D721Med (cell line): ENCODE measurements at regions not wholly inside any gene's neighbourhood (a gene's known extent, or its start where the extent isn't known, plus 50 kb on each side); places are given as distances from the start of the nearest gene placed in this dataset.
"Not testable (repeated sequence)": the region's sequence is repeated elsewhere in the genome, so short reads cannot be mapped to it uniquely, and the experiment has no call there.

Source experiments
- DNase-seq: peaks from one replicate; pipeline ENCODE4 v3.0.0; 2011; ENCODE audit warnings: low spot score; ENCODE audit not compliant: insufficient read length
- FAIRE-seq: peaks from 2 replicates; lab custom pipeline; 2011; peaks lifted over from hg19 to GRCh38; lab: Jason Lieb, UNC
- TF ChIP-seq, protein P1 (sequence below): IDR thresholded peaks from 2 replicates; pipeline ENCODE4 v1.5.1; 2012; ENCODE audit warnings: mild to moderate bottlenecking, control low read depth; ENCODE audit not compliant: insufficient read depth; ENCODE audit errors: missing control alignments

DNA sequence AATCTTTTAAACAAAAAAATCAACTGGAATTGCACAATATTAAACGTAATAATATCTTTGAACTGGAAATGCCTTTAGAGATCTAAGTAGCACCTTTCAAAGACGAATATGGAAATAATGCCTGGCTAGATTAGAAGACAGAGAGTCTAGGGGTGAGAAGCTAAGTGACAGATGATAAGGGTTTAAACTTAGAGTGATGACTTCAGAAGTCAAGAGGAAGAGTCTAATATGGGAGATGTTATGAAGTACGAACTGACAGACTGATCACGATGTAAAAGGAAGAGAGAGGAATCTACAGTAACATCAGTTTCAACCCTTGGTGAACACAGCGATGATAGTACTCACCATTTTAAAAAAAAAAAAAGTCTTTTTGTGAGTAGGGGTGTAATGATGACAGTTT is 57.9 kb downstream of the HINT1 start:
- FAIRE-seq: no peak
- TF ChIP-seq, protein P1, sequence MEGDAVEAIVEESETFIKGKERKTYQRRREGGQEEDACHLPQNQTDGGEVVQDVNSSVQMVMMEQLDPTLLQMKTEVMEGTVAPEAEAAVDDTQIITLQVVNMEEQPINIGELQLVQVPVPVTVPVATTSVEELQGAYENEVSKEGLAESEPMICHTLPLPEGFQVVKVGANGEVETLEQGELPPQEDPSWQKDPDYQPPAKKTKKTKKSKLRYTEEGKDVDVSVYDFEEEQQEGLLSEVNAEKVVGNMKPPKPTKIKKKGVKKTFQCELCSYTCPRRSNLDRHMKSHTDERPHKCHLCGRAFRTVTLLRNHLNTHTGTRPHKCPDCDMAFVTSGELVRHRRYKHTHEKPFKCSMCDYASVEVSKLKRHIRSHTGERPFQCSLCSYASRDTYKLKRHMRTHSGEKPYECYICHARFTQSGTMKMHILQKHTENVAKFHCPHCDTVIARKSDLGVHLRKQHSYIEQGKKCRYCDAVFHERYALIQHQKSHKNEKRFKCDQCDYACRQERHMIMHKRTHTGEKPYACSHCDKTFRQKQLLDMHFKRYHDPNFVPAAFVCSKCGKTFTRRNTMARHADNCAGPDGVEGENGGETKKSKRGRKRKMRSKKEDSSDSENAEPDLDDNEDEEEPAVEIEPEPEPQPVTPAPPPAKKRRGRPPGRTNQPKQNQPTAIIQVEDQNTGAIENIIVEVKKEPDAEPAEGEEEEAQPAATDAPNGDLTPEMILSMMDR: no peak

DNA sequence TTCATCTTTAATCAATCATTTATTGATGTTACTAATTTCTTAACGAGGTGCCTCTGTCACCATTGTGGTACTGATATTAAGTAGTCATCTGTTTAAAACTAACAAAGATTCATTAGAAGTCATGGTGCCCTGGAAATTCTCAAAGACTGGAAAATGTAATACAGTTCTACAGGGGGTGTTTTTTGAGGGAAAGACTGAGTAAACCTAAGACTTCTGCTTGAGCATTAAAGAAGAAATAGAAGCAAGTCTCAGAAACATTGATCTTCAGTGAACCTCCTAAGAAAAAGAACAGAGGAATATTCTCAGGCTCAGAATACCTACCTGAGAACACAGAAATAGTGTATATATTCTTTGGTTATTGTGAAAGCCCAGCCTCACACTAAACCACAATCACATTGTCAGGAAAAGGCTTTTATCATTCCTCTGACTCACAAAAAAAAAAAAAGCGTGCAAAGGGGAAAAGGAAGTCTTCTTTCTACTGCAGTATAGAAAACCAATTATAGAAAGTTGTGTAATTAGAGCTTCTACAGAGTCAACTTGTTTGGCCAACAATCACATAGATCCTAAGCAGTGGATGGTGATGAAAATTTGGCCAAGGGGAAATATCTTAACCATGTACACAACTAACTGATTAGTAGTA is 60.8 kb downstream of the HINT1 start:
- no peak for FAIRE-seq
- TF ChIP-seq, protein P1: no peak
- no peak for DNase-seq

More for the DNA sequence above, 57.9 kb downstream of the HINT1 start:
- no peak for DNase-seq

DNA sequence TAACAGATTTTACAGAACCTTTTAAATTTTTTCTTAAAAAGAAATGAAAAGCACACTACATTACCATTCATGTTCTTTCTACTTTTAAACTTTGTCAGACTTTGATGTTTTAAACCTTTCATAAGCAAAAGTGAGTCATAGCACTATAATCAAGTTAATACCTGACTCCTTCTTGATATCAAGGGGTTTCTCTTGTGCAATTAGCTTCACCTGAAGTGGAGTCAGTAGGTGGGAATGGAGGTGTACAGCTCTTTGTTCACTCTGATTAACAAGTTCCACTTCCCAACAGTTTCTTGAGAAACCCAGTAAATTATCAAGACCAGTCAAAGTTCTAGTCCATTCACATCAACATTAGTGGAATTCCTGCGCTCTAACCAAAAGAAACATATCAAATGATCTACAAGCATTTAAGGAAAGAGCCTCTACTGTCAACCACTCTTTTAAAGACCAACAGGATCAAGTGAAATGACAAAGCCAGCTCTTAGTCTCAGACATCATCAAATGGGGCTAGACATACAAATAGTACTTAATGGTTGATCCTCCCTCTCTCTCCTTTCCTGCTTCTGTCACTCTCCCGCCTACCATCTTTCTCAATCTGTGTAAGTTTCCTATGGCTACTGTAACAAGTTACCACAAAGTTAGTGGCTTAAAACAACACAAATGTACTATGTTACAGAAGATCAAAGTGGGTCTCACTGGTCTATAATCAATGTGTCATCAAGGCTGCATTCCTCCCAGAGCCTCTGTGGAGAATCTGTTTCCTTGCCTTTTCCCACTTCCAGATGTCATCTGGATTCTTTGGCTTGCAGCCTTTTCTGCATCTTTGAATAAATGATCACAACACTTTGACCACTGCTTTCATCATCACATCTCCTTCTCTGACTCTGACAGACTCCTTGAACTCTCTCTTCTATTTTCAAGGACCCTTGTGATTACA is 68.0 kb downstream of the HINT1 start:
- DNase-seq: no peak
- TF ChIP-seq, protein P1: no peak
- no peak for FAIRE-seq

DNA sequence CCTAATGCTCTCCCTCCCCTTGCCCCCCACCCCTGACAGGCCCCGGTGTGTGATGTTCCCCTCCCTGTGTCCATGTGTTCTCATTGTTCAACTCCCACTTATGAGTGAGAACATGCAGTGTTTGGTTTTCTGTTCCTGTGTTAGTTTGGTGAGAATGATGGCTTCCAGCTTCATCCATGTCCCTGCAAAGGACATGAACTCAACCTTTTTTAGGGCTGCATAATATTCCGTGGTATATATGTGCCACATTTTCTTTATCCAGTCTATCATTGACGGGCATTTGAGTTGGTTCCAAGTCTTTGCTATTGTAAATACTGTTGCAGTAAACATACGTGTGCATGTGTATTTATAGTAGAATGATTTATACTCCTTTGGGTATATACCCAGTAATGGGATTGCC is 69.5 kb downstream of the HINT1 start:
- not testable (repeated sequence) for DNase-seq, FAIRE-seq

DNA sequence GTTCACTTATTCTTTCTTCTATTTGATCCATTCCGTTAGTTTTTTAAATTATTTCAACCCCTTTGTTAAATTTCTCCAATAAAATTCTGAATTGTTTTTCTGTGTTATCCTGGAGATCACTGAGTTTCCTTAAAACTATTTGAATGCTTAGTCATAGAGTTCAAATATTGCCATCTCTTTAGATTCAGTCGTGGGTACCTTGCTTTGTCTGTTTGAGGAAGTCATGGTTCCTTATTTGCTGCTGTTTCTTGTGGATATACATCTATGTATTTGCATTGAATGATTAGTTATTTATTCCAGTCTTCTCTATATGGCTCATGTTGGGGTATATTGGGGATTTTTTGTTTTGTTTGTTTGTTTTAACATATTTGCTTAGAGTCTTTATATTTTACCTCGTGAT is 80.6 kb downstream of the HINT1 start:
- no peak for FAIRE-seq
- TF ChIP-seq, protein P1: no peak
- no peak for DNase-seq

DNA sequence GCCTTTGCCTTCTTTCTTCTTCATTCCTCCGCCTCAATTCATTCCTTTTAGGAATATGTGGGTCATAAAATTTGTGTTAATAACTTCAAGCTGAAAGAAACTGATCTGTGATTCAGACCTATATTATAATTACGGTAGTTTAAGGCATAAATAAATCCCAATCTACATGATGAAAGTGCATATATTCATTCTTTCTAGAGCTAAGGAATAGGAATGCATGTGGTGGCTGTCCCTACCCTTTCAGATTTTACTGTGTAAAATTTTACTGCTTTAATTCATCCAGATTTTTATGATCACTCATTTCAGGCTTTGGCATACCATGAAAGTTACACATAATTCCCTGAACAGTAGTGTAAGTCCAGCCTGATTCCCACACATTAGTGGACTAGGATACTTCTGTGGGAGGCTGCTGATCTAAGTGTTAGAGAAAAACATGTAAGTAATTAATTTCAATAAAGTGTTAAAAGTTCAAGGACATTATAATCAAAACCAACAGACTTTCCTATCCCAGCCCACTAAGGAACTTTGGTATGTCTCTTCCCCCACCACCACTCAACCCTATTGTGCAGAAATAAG is 83.1 kb downstream of the HINT1 start:
- TF ChIP-seq, protein P1: no peak
- no peak for DNase-seq
- FAIRE-seq: no peak

DNA sequence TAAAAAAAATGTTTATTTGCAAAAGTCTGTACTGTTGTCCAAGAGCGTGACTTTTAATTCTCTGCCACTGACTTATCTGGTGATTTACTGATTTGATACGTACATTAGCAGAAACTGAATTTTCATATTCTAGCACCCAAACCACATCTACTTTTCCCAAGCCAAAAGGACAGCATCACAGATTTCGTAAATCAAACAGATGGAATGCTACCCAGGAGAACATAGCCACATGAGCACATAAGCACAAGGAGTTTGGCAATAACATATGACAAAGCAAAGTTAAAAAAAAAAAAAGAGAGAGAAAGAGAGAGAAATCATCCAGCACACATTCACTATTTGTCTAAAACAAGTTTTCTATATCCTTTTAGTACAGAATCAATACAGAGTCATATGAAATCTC is 83.7 kb downstream of the HINT1 start:
- FAIRE-seq (no peak), DNase-seq (no peak)
- TF ChIP-seq, protein P1: no peak
